UCSD-AML1 (cell line): ENCODE measurements at regions not wholly inside any gene's neighbourhood (a gene's known extent, or its start where the extent isn't known, plus 50 kb on each side); places are given as distances from the start of the nearest gene placed in this dataset.
"Not testable (repeated sequence)": the region's sequence is repeated elsewhere in the genome, so short reads cannot be mapped to it uniquely, and the experiment has no call there.

ENCODE experiments used
- DNase-seq: peaks from one replicate; lab custom pipeline; 2025; ENCODE audit not compliant: unreplicated experiment; lab: John Stamatoyannopoulos, UW

GRCh38 chr5:96175090-96175489 lies 213.4 kb upstream of the ELL2 start:
- no peak for DNase-seq

GRCh38 chr5:96173366-96173765 lies 211.7 kb upstream of the ELL2 start:
- DNase-seq = no peak

- DNase-seq = no peak
These were observed 210.8 kb upstream of the ELL2 start for GRCh38 chr5:96172436-96172835.

- not testable (repeated sequence) for DNase-seq
These were observed 210.3 kb upstream of the ELL2 start for GRCh38 chr5:96171973-96172372.

GRCh38 chr5:96170481-96171125 lies 209.0 kb upstream of the ELL2 start:
- not testable (repeated sequence) for DNase-seq

- not testable (repeated sequence) for DNase-seq
These were observed 207.2 kb upstream of the ELL2 start for GRCh38 chr5:96168833-96169232.

- no peak for DNase-seq
These were observed 197.4 kb upstream of the ELL2 start for GRCh38 chr5:96159043-96159442.

- no peak for DNase-seq
These were observed 196.2 kb upstream of the ELL2 start for GRCh38 chr5:96157841-96158291.

GRCh38 chr5:96157077-96157780 lies 195.6 kb upstream of the ELL2 start:
- DNase-seq = no peak

- no peak for DNase-seq
These were observed 193.5 kb upstream of the ELL2 start for GRCh38 chr5:96155147-96155546.

GRCh38 chr5:96151891-96152290 lies 190.2 kb upstream of the ELL2 start:
- DNase-seq = no peak

GRCh38 chr5:96150007-96150406 lies 188.4 kb upstream of the ELL2 start:
- no peak for DNase-seq

GRCh38 chr5:96149546-96149945 lies 187.9 kb upstream of the ELL2 start:
- no peak for DNase-seq

- no peak for DNase-seq
These were observed 187.4 kb upstream of the ELL2 start for GRCh38 chr5:96149021-96149420.

- no peak for DNase-seq
These were observed 186.7 kb upstream of the ELL2 start for GRCh38 chr5:96148376-96148775.

- DNase-seq = no peak
These were observed 186.2 kb upstream of the ELL2 start for GRCh38 chr5:96147866-96148265.

- DNase-seq = no peak
These were observed 185.0 kb upstream of the ELL2 start for GRCh38 chr5:96146675-96147074.

GRCh38 chr5:96144289-96144688 lies 182.6 kb upstream of the ELL2 start:
- no peak for DNase-seq

GRCh38 chr5:96143450-96143849 lies 181.8 kb upstream of the ELL2 start:
- no peak for DNase-seq

GRCh38 chr5:96142786-96143434 lies 181.3 kb upstream of the ELL2 start:
- no peak for DNase-seq

- no peak for DNase-seq
These were observed 180.6 kb upstream of the ELL2 start for GRCh38 chr5:96142184-96142781.

GRCh38 chr5:96141749-96142148 lies 180.1 kb upstream of the ELL2 start:
- DNase-seq = no peak
